ENCODE measurements at regions not wholly inside any gene's neighbourhood (a gene's known extent, or its start where the extent isn't known, plus 50 kb on each side); places are given as distances from the start of the nearest gene placed in this dataset.

GRCh38 chr12:111034083-111034885 is 113.9 kb upstream of the MYL2 start, which contains the start of gene CUX2:
Gene CUX2, plus strand, starts transcription at chr12:111034165.
- Histone ChIP-seq H3K4ac (replicated peaks; ENCODE audit: insufficient read length, low read depth, low read length) (no peak within 1 kb of the TSS), H3K23me2 (ENCODE audit: low read depth, low read length) (peaks cover 16% of the 10 kb centered on the region; the same call in 1 of the 2 replicates), H4K91ac (replicated peaks; ENCODE audit: insufficient read length, low read length) (peak within 1 kb of the TSS; percentile 69), H2AK5ac (ENCODE audit: low read depth, low read length) (no peak within 1 kb of the TSS), H3K14ac (ENCODE audit: insufficient read length) (no peak within 1 kb of the TSS), H2BK12ac (ENCODE audit: low read depth, low read length) (no peak within 1 kb of the TSS), H3K4me2 (ENCODE audit: insufficient read depth in 1 of 2, low read depth in 2 of 2, low read length in 2 of 2) (peak within 1 kb of the TSS; percentile 93 to 98), H2BK120ac (replicated peaks; ENCODE audit: low read depth, low read length) (no peak within 1 kb of the TSS), H3K27me3 (replicated peaks in 1 of 4; ENCODE audit: control insufficient read depth in 3 of 4, extremely low read depth in 1 of 4, insufficient read depth in 3 of 4, low read length in 3 of 4) (peaks cover 0 to 26% (median 16%) of the 10 kb centered on the region in 4 experiments; a peak in 5 of 7 replicates), H3K9ac (replicated peaks in 1 of 4; ENCODE audit: extremely low read depth in 1 of 4, low read depth in 3 of 4, low read length in 3 of 4) (peak within 1 kb of the TSS; percentile 62 to 82 (median 68)), H4K20me1 (replicated peaks in 1 of 2; ENCODE audit: control insufficient read depth in 1 of 2, insufficient read depth in 2 of 2, low read length in 2 of 2) (peaks cover 2 to 3% of the 10 kb centered on the region in 2 experiments), H2BK5ac (ENCODE audit: low read depth, low read length) (no peak within 1 kb of the TSS), H2BK20ac (ENCODE audit: low read length) (no peak within 1 kb of the TSS), H3K79me1 (ENCODE audit: low read depth, low read length) (peaks cover 2% of the 10 kb centered on the region; the same call in 1 of the 2 replicates), H3K36me3 (ENCODE audit: control insufficient read depth in 2 of 4, insufficient read depth in 4 of 4, low read length in 3 of 4) (no peaks in the 10 kb centered on the region), H2AFZ (ENCODE audit: low read length) (no peak within 1 kb of the TSS), H3K4me3 (ENCODE audit: extremely low read depth in 1 of 4, insufficient read depth in 2 of 4, low read depth in 3 of 4, low read length in 4 of 4) (peak within 1 kb of the TSS; percentile 69 to 95 (median 82)), H3K9me3 (ENCODE audit: insufficient read depth in 2 of 2, low read depth in 1 of 2, low read length in 1 of 2) (no peaks in the 10 kb centered on the region), H3K27ac (ENCODE audit: low read depth, low read length) (peak within 1 kb of the TSS; percentile 43; the same call in 1 of the 2 replicates), H3K4me1 (replicated peaks in 1 of 4; ENCODE audit: control insufficient read depth in 3 of 4, insufficient read depth in 4 of 4, low read length in 3 of 4) (peaks cover 7 to 23% (median 15%) of the 10 kb centered on the region in 4 experiments), H4K5ac (ENCODE audit: insufficient read length, low read depth, low read length) (no peak within 1 kb of the TSS), H3K79me2 (ENCODE audit: control insufficient read depth in 1 of 2, insufficient read depth in 2 of 2, low read length in 2 of 2) (peaks cover 0 to 18% of the 10 kb centered on the region in 2 experiments; a peak in 1 of 4 replicates), H3K18ac (ENCODE audit: extremely low read depth, low read length) (peak within 1 kb of the TSS; percentile 71), H3K56ac (replicated peaks; ENCODE audit: insufficient read length, low read depth, low read length) (peak within 1 kb of the TSS; percentile 22), H2BK15ac (ENCODE audit: low read length) (no peak within 1 kb of the TSS), H3K23ac (ENCODE audit: insufficient read length) (no peak within 1 kb of the TSS), H4K8ac (ENCODE audit: extremely low read depth, insufficient read depth, low read length) (peak within 1 kb of the TSS; percentile 73; the same call in 1 of the 2 replicates)
- ChIA-PET CTCF (ENCODE audit: partially characterized antibody) (interaction anchor here (0.6 to 1.8 kb wide), 8 partner anchors 38 to 442 kb away, joined by 3 to 6 read pairs (median 4); no protein-coding TSS in a partner anchor), POLR2A (ENCODE audit: partially characterized antibody) (interaction anchor here (0.6 to 1.0 kb wide), 8 partner anchors 9 to 635 kb away, joined by 3 to 5 read pairs (median 3); no protein-coding TSS in a partner anchor)
- no peak for FAIRE-seq
- 1% methylated on average over 22 of the region's 100 CpGs; no CpG with 5 or more reads in 1 of the 2 experiments for WGBS, 2 experiments (ENCODE audit: extremely low coverage in 1 of 2, insufficient coverage in 1 of 2, insufficient read length in 1 of 2, insufficient replicate concordance in 2 of 2, low coverage in 1 of 2, low lambda C conversion rate in 2 of 2, missing lambda C conversion rate in 1 of 2)
- peak in 1 of 2 experiments; percentile 79 for DNase-seq (ENCODE audit: low read depth in 1 of 2, low spot score in 2 of 2)
- TF ChIP-seq RAD21 (IDR thresholded peaks at IDR 0.05 in 1 of 2, conservative IDR thresholded peaks at IDR 0.05 in 1 of 2; ENCODE audit: low read depth in 2 of 2, low read length in 2 of 2) (peak in 1 of 2 experiments; percentile 3; a peak in 1 of 4 replicates), RBBP5 (IDR thresholded peaks at IDR 0.05; ENCODE audit: borderline replicate concordance, low read depth, low read length) (peak; percentile 83; the same call in 1 of the 2 replicates), SIN3A (conservative IDR thresholded peaks at IDR 0.05 in 1 of 2, IDR thresholded peaks at IDR 0.05 in 1 of 2; ENCODE audit: low read depth in 1 of 2, low read length in 2 of 2) (no peak), ATF3 (IDR thresholded peaks at IDR 0.05; ENCODE audit: insufficient read depth, low read depth, low read length) (no peak), JUND (IDR thresholded peaks at IDR 0.05; ENCODE audit: low read length) (no peak), TCF12 (IDR thresholded peaks at IDR 0.05; ENCODE audit: low read depth, low read length) (no peak), SAP30 (IDR thresholded peaks at IDR 0.05; ENCODE audit: insufficient read depth, insufficient replicate concordance, low read length) (no peak), MAX (IDR thresholded peaks at IDR 0.05) (no peak), SIX5 (IDR thresholded peaks at IDR 0.05; ENCODE audit: low read depth, low read length) (no peak)
